Suppressor macrophage treated with lipopolysaccharide for 1 hour (primary cell): ENCODE measurements at regions not wholly inside any gene's neighbourhood (a gene's known extent, or its start where the extent isn't known, plus 50 kb on each side); places are given as distances from the start of the nearest gene placed in this dataset.

Experiments
- DNase-seq, 3 donors: peaks; one replicate each; pipeline ENCODE4 v3.0.0-alpha.2; 2020 to 2022

GRCh38 chr9:99555792-99556191 lies 265.9 kb upstream of the NR4A3 start:
- no peak for DNase-seq

GRCh38 chr9:99556998-99557397 lies 264.7 kb upstream of the NR4A3 start:
- DNase-seq: no peak

GRCh38 chr9:99557816-99558215 lies 263.9 kb upstream of the NR4A3 start:
- DNase-seq: no peak

- no peak for DNase-seq
These were observed 261.9 kb upstream of the NR4A3 start for GRCh38 chr9:99559776-99560175.

- no peak for DNase-seq
These were observed 261.1 kb upstream of the NR4A3 start for GRCh38 chr9:99560561-99560960.

GRCh38 chr9:99561509-99561917 lies 260.2 kb upstream of the NR4A3 start:
- peak; percentile 69 to 84 (median 80) for DNase-seq

GRCh38 chr9:99561961-99562565 lies 259.6 kb upstream of the NR4A3 start:
- no peak for DNase-seq

GRCh38 chr9:99563364-99563763 lies 258.3 kb upstream of the NR4A3 start:
- DNase-seq: no peak

- no peak for DNase-seq
These were observed 256.5 kb upstream of the NR4A3 start for GRCh38 chr9:99565203-99565602.

GRCh38 chr9:99567436-99567835 lies 254.2 kb upstream of the NR4A3 start:
- peak; percentile 71 to 83 (median 78) for DNase-seq

GRCh38 chr9:99569840-99570239 lies 251.8 kb upstream of the NR4A3 start:
- DNase-seq: peak in 2 of 3 donors; percentile 38 to 43

- DNase-seq: no peak
These were observed 249.1 kb upstream of the NR4A3 start for GRCh38 chr9:99572567-99572966.

- DNase-seq: no peak
These were observed 248.6 kb upstream of the NR4A3 start for GRCh38 chr9:99573085-99573484.

- peak in 1 of 3 donors; percentile 75 for DNase-seq
These were observed 247.8 kb upstream of the NR4A3 start for GRCh38 chr9:99573886-99574285.

- no peak for DNase-seq
These were observed 245.7 kb upstream of the NR4A3 start for GRCh38 chr9:99576002-99576401.

GRCh38 chr9:99576876-99577275 lies 244.8 kb upstream of the NR4A3 start:
- no peak for DNase-seq

- peak; percentile 70 to 89 (median 84) for DNase-seq
These were observed 244.3 kb upstream of the NR4A3 start for GRCh38 chr9:99577351-99577750.

GRCh38 chr9:99578666-99579065 lies 243.0 kb upstream of the NR4A3 start:
- no peak for DNase-seq

GRCh38 chr9:99579964-99580363 lies 241.7 kb upstream of the NR4A3 start:
- DNase-seq: peak; percentile 76 to 92 (median 84)

GRCh38 chr9:99582814-99583213 lies 238.9 kb upstream of the NR4A3 start:
- DNase-seq: no peak

GRCh38 chr9:99588299-99588698 lies 233.4 kb upstream of the NR4A3 start:
- DNase-seq: no peak

GRCh38 chr9:99588747-99589146 lies 232.9 kb upstream of the NR4A3 start:
- DNase-seq: no peak

- no peak for DNase-seq
These were observed 231.3 kb upstream of the NR4A3 start for GRCh38 chr9:99590410-99590809.

GRCh38 chr9:99590840-99591239 lies 230.8 kb upstream of the NR4A3 start:
- peak; percentile 77 to 91 (median 88) for DNase-seq

- no peak for DNase-seq
These were observed 229.9 kb upstream of the NR4A3 start for GRCh38 chr9:99591770-99592169.
